HG03108 (cell line): ENCODE measurements at regions not wholly inside any gene's neighbourhood (a gene's known extent, or its start where the extent isn't known, plus 50 kb on each side); places are given as distances from the start of the nearest gene placed in this dataset.
"Not testable (repeated sequence)": the region's sequence is repeated elsewhere in the genome, so short reads cannot be mapped to it uniquely, and the experiment has no call there.

Source experiments
- ATAC-seq: cut with Tn5 transposase; IDR thresholded peaks from one replicate; pipeline ENCODE4 v1.9.1; 2021; ENCODE audit warnings: moderate library complexity; ENCODE audit not compliant: unreplicated experiment

DNA sequence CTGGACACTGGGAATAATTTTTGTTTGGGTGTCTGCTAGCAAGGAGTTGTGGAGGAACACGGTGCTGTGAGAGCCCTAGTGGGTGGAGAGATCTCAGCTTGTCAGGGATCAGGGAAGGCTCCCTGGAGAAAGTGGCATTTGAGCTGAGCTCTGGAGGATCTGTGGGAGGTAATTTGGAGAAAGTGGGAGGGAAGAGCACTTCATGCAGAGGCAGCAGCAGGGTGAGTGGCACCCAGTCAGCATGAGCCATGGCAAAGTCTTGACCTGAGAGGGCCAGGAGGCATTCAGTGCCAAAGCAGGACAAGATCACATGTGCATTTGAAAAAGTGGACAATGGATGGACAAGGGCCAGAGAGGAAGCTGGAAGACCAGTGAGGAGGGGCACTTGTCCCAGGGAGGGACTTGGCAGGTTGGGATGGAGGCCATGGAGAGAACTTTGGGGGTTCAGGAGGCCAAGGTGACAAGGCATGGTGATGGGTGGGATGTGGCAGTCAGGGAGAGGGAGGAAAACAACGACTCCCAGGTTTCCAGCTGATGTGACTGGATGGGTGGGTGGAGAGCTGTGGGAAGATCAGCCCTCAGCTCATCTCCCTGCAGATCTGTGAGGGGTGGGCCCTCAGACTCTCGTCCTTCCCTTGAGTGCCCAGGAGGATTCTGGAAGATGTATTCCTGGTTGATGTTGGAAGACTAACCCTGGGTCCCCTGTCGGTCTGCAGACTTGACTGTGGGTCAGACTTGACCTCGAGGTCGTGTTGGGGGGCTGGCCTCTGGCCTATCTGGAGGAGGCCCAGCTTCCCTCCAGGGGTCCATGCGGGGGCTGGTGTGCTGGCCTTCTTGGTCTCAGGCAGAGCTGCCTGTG lies 68.9 kb upstream of the PITX1 start:
- no peak for ATAC-seq

- no peak for ATAC-seq
Measured at GRCh38 chr5:135100431-135100830, 66.4 kb upstream of the PITX1 start.

GRCh38 chr5:135100011-135100410 lies 66.0 kb upstream of the PITX1 start:
- ATAC-seq, result no peak

DNA sequence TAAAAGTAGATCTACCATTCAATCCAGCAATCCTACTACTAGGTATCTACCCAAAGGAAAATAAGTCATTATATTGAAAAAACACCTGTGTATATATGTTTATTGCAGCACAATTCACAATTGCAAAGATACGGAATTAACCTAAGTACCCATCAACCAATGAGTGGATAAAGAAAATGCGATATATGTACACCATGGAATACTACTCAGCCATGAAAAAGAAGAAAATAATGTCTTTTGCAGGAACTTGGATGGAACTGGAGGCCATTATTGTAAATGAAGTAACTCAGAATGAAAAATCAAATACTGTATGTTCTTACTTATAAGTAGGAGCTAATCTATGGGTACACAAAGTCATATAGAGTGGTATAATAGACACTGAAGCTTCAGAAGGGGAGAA lies 63.4 kb upstream of the PITX1 start:
- no peak for ATAC-seq

GRCh38 chr5:135095871-135096270 lies 61.8 kb upstream of the PITX1 start:
- no peak for ATAC-seq

GRCh38 chr5:135095052-135095715 lies 61.2 kb upstream of the PITX1 start:
- no peak for ATAC-seq

- ATAC-seq, result no peak
Measured at GRCh38 chr5:135094339-135095051, 60.5 kb upstream of the PITX1 start.

- not testable (repeated sequence) for ATAC-seq
Measured at GRCh38 chr5:135093483-135093882, 59.5 kb upstream of the PITX1 start.

DNA sequence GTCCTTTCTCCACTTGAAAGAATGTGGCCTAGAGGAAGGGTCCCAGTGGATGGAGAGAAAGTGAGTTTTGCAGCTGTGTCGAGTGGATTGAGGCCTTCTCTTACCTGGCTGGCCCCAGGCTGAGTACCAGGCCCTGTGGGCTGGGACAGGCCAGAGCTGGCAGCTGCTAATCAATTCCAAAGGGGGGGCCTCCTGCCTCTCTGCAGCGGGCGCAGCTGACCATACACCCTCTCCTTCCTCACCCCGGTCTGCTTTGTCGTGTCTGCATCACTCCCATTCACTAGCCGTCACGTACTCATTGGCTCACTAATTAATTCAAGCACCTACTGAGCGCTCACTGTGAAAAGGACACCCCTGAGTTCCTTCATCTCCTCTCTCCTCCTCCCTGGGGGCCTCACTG lies 58.4 kb upstream of the PITX1 start:
- no peak for ATAC-seq

GRCh38 chr5:135091286-135091685 lies 57.3 kb upstream of the PITX1 start:
- no peak for ATAC-seq

GRCh38 chr5:135089912-135090311 lies 55.9 kb upstream of the PITX1 start:
- ATAC-seq, result no peak

GRCh38 chr5:135088911-135089310 lies 54.9 kb upstream of the PITX1 start:
- ATAC-seq, result no peak

GRCh38 chr5:135087950-135088349 lies 53.9 kb upstream of the PITX1 start:
- no peak for ATAC-seq

- no peak for ATAC-seq
Measured at GRCh38 chr5:135085936-135086725, 52.1 kb upstream of the PITX1 start.

- no peak for ATAC-seq
Measured at GRCh38 chr5:135085133-135085935, 51.3 kb upstream of the PITX1 start.
